GM23338 (cell line): ENCODE measurements at regions not wholly inside any gene's neighbourhood (a gene's known extent, or its start where the extent isn't known, plus 50 kb on each side); places are given as distances from the start of the nearest gene placed in this dataset.
A peak's percentile ranks its signal among the peaks of the same experiment; 100 is the strongest.

Source experiments
- CREB1 ChIP-seq: fragments of 250-450 bp; sonication (Bioruptor Pico); IDR thresholded peaks from 2 replicates; pipeline ENCODE4 v1.5.0; 2020; ENCODE audit warnings: low read depth, mild to moderate bottlenecking, moderate library complexity
- EZH2 ChIP-seq: fragments of 200-600 bp; sonication (generic); IDR thresholded peaks from one replicate; pipeline ENCODE4 v1.8.0; 2017; ENCODE audit warnings: antibody characterized with exemption, mild to moderate bottlenecking, low read depth; ENCODE audit not compliant: unreplicated experiment
- JUNB ChIP-seq: IDR thresholded peaks from one replicate; pipeline ENCODE4 v1.6.1; 2016; ENCODE audit warnings: antibody characterized with exemption; ENCODE audit not compliant: unreplicated experiment
- POLR2AphosphoS5 ChIP-seq: IDR thresholded peaks from 2 replicates; pipeline ENCODE4 v1.6.1; 2016; ENCODE audit warnings: antibody characterized with exemption, low read depth
- TF ChIP-seq, protein P1 (sequence below), 2 experiments: fragments of 200-600 bp in 1 of 2; sonication (generic) in 1 of 2; conservative IDR thresholded peaks; 2 replicates each; pipeline versions ENCODE4 v1.5.1 to v1.6.1; 2016 to 2017; ENCODE audit warnings: antibody characterized with exemption in 2 of 2, low read depth in 2 of 2, mild to moderate bottlenecking in 2 of 2, moderate library complexity in 1 of 2
- TF ChIP-seq, protein P2 (sequence below): IDR thresholded peaks from one replicate; pipeline ENCODE4 v1.6.1; 2018; ENCODE audit warnings: antibody characterized with exemption; ENCODE audit not compliant: unreplicated experiment

DNA sequence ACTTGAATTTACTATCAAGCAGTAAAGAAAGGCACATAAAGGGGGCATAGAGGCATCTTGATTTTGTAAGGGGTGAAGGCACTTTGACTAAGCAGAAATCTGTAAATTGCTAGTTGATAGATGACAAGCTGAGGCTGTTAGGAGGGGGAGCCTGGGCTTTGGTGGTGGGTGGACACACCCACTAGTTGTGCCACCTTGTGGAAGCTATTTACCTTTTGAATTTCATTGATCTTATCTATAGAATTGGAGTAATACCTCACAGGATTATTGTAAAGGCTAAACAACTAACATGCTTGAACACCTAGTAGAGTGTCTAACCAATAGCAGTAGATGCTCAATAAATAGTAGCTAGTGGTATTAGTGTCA lies 142.8 kb upstream of the KCNIP4 start:
- no peak for TF ChIP-seq EZH2
- TF ChIP-seq, protein P1, sequence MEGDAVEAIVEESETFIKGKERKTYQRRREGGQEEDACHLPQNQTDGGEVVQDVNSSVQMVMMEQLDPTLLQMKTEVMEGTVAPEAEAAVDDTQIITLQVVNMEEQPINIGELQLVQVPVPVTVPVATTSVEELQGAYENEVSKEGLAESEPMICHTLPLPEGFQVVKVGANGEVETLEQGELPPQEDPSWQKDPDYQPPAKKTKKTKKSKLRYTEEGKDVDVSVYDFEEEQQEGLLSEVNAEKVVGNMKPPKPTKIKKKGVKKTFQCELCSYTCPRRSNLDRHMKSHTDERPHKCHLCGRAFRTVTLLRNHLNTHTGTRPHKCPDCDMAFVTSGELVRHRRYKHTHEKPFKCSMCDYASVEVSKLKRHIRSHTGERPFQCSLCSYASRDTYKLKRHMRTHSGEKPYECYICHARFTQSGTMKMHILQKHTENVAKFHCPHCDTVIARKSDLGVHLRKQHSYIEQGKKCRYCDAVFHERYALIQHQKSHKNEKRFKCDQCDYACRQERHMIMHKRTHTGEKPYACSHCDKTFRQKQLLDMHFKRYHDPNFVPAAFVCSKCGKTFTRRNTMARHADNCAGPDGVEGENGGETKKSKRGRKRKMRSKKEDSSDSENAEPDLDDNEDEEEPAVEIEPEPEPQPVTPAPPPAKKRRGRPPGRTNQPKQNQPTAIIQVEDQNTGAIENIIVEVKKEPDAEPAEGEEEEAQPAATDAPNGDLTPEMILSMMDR (conservative IDR thresholded peaks at IDR 0.05; ENCODE audit: low read depth in 2 of 2) = peak; percentile 57 to 60
- TF ChIP-seq, protein P2, sequence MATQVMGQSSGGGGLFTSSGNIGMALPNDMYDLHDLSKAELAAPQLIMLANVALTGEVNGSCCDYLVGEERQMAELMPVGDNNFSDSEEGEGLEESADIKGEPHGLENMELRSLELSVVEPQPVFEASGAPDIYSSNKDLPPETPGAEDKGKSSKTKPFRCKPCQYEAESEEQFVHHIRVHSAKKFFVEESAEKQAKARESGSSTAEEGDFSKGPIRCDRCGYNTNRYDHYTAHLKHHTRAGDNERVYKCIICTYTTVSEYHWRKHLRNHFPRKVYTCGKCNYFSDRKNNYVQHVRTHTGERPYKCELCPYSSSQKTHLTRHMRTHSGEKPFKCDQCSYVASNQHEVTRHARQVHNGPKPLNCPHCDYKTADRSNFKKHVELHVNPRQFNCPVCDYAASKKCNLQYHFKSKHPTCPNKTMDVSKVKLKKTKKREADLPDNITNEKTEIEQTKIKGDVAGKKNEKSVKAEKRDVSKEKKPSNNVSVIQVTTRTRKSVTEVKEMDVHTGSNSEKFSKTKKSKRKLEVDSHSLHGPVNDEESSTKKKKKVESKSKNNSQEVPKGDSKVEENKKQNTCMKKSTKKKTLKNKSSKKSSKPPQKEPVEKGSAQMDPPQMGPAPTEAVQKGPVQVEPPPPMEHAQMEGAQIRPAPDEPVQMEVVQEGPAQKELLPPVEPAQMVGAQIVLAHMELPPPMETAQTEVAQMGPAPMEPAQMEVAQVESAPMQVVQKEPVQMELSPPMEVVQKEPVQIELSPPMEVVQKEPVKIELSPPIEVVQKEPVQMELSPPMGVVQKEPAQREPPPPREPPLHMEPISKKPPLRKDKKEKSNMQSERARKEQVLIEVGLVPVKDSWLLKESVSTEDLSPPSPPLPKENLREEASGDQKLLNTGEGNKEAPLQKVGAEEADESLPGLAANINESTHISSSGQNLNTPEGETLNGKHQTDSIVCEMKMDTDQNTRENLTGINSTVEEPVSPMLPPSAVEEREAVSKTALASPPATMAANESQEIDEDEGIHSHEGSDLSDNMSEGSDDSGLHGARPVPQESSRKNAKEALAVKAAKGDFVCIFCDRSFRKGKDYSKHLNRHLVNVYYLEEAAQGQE = no peak
- no peak for TF ChIP-seq POLR2AphosphoS5
- no peak for TF ChIP-seq CREB1
- TF ChIP-seq JUNB = no peak
